CD4-positive, alpha-beta T cell treated with Interleukin-4 for 4 hours (primary cell): ENCODE measurements at regions not wholly inside any gene's neighbourhood (a gene's known extent, or its start where the extent isn't known, plus 50 kb on each side); places are given as distances from the start of the nearest gene placed in this dataset.

ENCODE experiments used
- DNase-seq: peaks from one replicate; pipeline ENCODE4 v3.0.0-alpha.2; 2020

GRCh38 chr22:48045369-48045768, 1282.9 kb downstream of the TBC1D22A start:
- DNase-seq, result no peak

DNA sequence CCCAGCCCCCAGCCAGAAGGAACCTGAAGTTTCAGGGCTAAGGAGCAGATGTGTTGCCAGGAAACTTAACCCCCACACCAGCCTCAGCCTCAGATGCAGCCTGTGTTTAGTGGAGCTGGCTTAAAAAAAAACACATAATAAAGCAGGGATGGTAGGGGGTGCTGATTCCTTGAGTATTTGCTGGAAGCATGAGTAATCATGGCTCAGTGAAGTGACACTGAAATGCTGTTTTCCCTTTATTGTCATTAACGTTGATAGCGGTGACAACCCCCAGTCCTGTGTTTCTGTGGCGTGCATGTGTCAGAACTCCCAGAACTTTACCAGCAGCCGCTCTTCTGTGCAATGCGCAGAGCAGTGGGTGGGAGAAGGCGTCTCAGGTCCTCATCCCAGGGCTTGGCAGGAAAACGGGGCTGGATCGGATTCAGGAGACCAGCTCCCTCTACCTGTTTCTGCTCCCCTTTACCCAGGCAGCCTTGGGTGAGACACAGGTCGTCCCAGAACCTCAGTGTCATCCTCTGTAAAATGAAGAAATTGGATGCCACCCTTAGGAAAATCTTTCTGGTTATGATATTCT, 1282.1 kb downstream of the TBC1D22A start:
- DNase-seq, result no peak

DNA sequence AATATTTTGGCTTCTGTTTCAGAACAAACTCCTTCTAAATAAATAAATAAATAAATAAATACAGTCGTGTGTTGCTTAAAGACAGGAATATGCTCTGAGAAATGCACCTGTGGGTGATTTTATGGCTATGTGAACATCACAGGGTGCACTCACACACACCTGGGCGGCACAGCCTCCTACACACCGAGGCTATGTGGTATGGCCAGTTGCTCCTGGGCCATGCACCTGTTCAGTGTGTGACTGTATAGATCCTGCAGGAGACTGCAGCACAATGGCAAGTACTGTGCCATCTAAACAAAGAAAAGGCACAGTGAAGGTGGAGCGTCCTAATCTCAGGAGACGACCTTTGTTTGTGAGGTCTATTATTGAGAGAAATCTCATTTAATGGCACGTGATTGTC, 1281.1 kb downstream of the TBC1D22A start:
- DNase-seq, result no peak

DNA sequence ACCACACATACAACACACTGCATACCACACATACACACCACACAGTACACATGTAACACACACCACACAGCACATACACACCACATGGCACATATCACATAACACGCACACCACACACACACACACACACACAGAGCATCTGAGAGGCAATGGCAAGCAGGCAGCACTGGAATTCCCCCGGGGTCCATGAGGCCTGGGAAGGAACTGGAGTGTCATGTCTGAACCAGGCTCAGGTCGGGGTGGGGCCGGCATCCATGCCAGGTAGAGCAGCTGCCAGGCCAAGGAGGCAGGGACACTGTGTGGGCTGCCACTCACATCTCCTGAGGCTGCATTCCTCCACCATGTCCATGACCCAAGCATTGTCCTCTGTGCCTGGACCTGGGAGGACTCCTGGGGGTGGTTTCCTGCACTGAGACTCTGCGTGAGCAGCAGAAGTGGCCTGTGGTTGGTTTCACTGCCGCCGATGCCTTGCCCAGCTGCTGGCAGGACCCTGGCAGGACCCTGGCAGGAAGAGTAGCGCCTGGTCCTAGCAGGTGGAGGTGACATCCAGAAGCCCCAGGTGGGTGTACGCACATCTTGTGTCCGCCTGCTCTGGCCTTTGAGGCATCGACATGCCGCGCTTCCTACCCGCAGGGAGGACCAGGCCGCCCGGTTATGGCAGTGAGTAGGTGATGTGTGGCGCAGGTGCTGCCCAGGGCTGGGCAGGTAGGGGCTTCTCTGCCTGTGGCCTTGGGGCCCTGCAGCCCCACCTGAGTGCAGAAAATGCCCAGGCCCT, 1280.4 kb downstream of the TBC1D22A start:
- DNase-seq, result no peak

- DNase-seq, result no peak
These were observed 1276.9 kb downstream of the TBC1D22A start for GRCh38 chr22:48039326-48039725.

DNA sequence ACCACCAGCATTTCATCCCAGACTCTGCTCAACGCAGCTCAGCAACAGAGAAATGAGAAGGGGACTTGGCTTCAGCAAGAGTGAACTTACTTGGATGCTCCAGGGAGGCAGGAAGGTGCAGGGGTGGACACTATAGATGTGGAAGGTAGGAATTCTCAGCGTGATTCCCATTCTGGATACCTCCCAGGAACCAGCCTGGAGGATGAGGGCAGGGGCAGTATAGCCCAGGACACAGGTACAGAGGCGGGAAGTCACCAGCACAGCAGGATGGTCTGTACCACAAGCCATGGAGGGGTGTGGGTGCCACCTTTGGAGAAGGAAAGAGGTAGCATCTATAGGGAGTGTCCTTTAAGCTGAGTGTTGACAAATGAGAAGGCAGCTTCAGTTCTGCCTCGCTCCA, 1275.2 kb downstream of the TBC1D22A start:
- no peak for DNase-seq

DNA sequence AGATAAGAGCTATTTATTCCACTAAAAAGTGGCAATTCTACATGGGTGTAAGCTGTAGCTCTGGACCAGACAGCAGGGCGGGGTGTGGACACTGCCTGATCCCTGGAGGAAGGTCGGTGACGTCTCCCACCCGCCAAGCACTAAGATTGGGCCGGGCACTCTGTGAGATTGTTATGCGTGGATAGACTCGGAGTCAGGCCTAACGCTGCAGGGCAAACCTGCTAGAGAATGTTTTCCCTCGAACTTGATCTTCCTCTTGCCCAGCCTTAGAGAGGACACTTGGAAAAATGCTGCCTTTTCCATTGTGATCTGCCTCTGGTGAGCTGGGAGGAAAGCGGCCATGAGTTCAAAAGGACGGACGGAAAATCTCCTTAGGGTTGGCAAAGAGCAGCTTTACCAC, 1273.4 kb downstream of the TBC1D22A start:
- DNase-seq, result no peak

GRCh38 chr22:48031589-48031988, 1269.1 kb downstream of the TBC1D22A start:
- DNase-seq, result no peak

DNA sequence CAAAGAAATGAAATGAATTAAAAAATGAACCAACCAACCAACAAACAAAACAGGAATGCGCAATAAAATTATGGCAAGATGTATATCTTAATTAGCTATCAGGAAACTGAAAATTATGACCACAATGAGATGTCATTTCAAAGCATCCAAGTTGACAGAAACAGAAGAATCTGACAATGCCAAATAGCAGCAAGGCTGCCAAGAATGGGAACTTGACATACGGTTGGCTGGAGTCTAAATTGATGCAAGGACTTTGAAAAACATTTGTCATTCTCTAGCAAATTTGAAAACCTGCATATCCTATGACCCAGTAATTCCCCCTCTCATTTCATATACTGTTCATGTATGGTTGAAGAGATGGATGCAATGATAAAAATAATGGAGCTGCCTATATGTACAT, 1262.6 kb downstream of the TBC1D22A start:
- no peak for DNase-seq

DNA sequence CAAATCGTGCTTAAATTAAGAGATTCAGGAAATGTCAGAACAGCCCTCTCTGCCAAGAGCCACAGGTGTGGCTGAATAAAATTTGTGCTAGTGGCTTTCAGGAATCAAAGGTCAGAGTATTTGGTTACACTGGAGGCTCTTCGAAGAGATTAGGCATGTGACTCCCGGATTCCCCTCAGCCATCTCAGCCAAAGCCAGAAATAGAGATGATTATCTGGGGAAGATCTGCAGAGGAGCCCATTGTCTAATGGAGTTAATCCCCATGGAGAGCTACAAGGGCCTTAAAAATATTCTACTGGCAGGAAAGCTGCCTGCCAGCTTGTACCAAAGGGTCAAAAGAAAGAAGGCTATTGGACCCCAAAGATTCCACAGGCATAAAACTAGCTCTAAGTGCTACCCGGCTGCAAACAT, 1259.5 kb downstream of the TBC1D22A start:
- DNase-seq, result no peak

GRCh38 chr22:48018346-48018745, 1255.9 kb downstream of the TBC1D22A start:
- no peak for DNase-seq

- no peak for DNase-seq
These were observed 1253.3 kb downstream of the TBC1D22A start for GRCh38 chr22:48015701-48016100.

GRCh38 chr22:48004936-48005335, 1242.5 kb downstream of the TBC1D22A start:
- no peak for DNase-seq

DNA sequence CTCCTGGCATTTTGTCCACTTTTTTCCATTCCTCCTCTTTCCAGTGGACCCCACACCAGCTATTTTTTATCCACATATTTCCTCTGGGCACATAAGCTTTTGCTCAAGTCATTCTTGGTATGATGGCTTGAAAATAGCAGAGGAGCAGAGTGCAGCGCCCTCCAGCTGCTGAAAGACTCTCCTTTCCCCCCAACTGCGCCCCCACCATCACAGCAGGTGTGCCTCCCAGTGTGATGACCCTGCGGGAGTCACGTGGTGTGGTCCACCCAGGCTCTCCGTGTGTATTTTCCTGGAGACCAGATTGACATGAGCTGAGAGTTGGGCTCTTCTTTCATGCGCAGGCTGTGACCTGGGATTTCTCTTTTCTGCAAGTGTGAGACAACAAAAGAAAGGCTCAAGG, 1241.6 kb downstream of the TBC1D22A start:
- DNase-seq, result no peak

DNA sequence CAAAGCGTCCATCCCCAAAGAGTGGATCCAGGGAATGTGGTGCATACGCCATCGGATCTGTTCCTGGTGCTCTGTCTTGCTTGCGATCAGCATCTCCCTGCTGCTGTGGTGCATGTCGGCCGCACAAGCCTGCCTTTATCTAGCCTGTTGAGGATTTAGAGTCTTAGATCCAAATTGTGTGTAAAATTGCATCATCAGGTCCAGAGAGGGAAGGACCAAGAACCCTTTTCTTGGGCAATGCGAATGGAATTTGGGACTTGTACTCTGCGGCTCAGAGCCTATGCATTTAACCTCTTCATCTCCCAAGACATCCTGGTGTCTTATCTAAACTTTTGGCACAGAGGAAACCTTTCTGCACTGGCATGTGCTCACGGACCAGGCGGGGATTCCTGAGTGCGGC, 1238.7 kb downstream of the TBC1D22A start:
- DNase-seq, result no peak

GRCh38 chr22:47997612-47998011, 1235.2 kb downstream of the TBC1D22A start:
- no peak for DNase-seq

- no peak for DNase-seq
These were observed 1234.7 kb downstream of the TBC1D22A start for GRCh38 chr22:47997052-47997590.

- no peak for DNase-seq
These were observed 1234.0 kb downstream of the TBC1D22A start for GRCh38 chr22:47996446-47996857.

GRCh38 chr22:47995718-47996117, 1233.3 kb downstream of the TBC1D22A start:
- DNase-seq, result no peak

- no peak for DNase-seq
These were observed 1232.8 kb downstream of the TBC1D22A start for GRCh38 chr22:47995264-47995627.

- DNase-seq, result no peak
These were observed 1232.3 kb downstream of the TBC1D22A start for GRCh38 chr22:47994601-47995263.

GRCh38 chr22:47994045-47994444, 1231.6 kb downstream of the TBC1D22A start:
- DNase-seq, result no peak

DNA sequence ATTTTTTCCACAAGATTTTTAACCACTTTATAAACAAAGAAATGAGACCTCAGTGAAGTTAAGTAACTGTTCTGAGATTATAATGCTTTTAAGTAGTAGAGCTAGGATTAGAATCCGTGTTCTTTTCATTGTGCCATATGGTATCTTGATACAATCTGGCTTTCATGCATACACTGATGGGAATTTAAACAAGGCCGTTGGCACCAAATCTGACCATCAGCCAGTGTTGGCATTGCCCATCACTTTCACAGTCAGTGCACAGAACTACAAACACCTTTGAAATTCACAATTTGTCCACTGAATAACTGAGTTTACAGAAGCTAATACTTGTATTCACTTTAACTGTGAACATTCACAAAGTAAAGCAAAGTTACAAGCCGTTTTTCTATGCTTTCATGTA, 1228.0 kb downstream of the TBC1D22A start:
- DNase-seq, result no peak

DNA sequence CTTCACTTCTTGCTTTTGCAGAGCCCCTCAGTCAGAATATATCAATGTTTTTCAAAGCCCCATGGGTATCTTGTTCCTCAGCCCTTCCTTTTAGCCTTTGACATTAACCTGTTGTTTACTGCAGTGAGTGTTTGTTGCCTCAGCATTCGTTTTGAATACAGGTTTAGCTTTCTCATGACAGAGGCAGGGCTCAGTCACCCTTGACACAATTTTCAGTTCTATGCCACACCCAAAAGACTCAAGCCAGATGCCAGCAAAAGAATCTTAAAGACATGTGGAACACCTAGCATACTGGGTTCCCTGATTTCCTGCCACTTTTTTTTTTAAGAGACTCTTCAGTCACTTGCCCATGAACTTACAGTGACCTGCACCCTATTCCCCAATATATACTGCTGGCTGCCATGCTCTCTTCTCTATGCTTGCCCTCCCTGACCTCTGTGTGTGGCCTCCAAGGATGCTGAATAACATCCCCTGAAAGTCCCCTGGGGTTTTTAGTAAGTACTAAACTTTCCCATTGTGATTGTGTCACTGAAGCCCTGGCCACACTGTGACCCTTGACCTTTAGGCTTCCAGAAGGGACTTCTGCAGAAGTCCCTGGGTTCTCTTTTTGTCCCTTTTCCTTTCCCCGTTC, 1225.5 kb downstream of the TBC1D22A start:
- DNase-seq, result no peak
